SK-N-SH treated with all-trans-retinoic acid at 6 μM for 48 hours (cell line): ENCODE measurements at regions not wholly inside any gene's neighbourhood (a gene's known extent, or its start where the extent isn't known, plus 50 kb on each side); places are given as distances from the start of the nearest gene placed in this dataset.

Experiments used
- ATAC-seq: fragments of 200-7000 bp; cut with Tn5 transposase; 3 replicates; pipeline ENCODE4 v1.9.1; 2020; ENCODE audit warnings: mild to moderate bottlenecking, moderate library complexity
- ARNTL ChIP-seq: fragments of 450-650 bp; formaldehyde crosslinking; IDR thresholded peaks from 2 replicates; pipeline ENCODE4 v1.5.0; 2020; ENCODE audit warnings: low read depth, mild to moderate bottlenecking, moderate library complexity, borderline replicate concordance
- CSDC2 ChIP-seq: fragments of 250-450 bp; sonication (Bioruptor Pico); IDR thresholded peaks from 2 replicates; pipeline ENCODE4 v1.5.0; 2020; ENCODE audit warnings: mild to moderate bottlenecking, moderate library complexity
- ESRRG ChIP-seq: fragments of 250-450 bp; sonication (Bioruptor Pico); IDR thresholded peaks from 2 replicates; pipeline ENCODE4 v1.6.1; 2021; ENCODE audit warnings: mild to moderate bottlenecking
- GLIS3 ChIP-seq: fragments of 250-450 bp; sonication (Bioruptor Pico); IDR thresholded peaks from 2 replicates; pipeline ENCODE4 v1.5.0; 2020; ENCODE audit warnings: mild to moderate bottlenecking, moderate library complexity
- ISL1 ChIP-seq: fragments of 250-450 bp; sonication (Bioruptor Pico); IDR thresholded peaks from 2 replicates; pipeline ENCODE4 v2.1.2; 2022; ENCODE audit warnings: mild to moderate bottlenecking, moderate library complexity
- OSR1 ChIP-seq: fragments of 250-450 bp; sonication (Bioruptor Pico); IDR thresholded peaks from 2 replicates; pipeline ENCODE4 v1.8.0; 2022; ENCODE audit warnings: moderate library complexity, mild to moderate bottlenecking, inconsistent platforms
- PPARA ChIP-seq: fragments of 250-450 bp; sonication (Bioruptor Pico); IDR thresholded peaks from 2 replicates; pipeline ENCODE4 v1.5.0; 2020; ENCODE audit warnings: mild to moderate bottlenecking, borderline replicate concordance
- RARB ChIP-seq: fragments of 250-450 bp; sonication (Bioruptor Pico); IDR thresholded peaks from 2 replicates; pipeline ENCODE4 v1.8.0; 2021; ENCODE audit warnings: mild to moderate bottlenecking, moderate library complexity
- SNAI2 ChIP-seq: fragments of 250-450 bp; sonication (Bioruptor Pico); IDR thresholded peaks from 2 replicates; pipeline ENCODE4 v1.5.0; 2020; ENCODE audit warnings: mild to moderate bottlenecking, moderate library complexity
- TOX ChIP-seq: fragments of 250-450 bp; sonication (Bioruptor Pico); IDR thresholded peaks from 2 replicates; pipeline ENCODE4 v1.8.0; 2021; ENCODE audit warnings: mild to moderate bottlenecking, moderate library complexity, borderline replicate concordance
- ZC3H10 ChIP-seq: fragments of 250-450 bp; sonication (Bioruptor Pico); IDR thresholded peaks from 2 replicates; pipeline ENCODE4 v1.5.1; 2021; ENCODE audit warnings: mild to moderate bottlenecking, moderate library complexity
- ZFP3 ChIP-seq: fragments of 250-450 bp; sonication (Bioruptor Pico); IDR thresholded peaks from 2 replicates; pipeline ENCODE4 v1.5.0; 2020; ENCODE audit warnings: mild to moderate bottlenecking, moderate library complexity
- ZFP30 ChIP-seq: fragments of 450-650 bp; formaldehyde crosslinking; IDR thresholded peaks from 2 replicates; pipeline ENCODE4 v1.5.0; 2022; ENCODE audit warnings: mild to moderate bottlenecking, moderate library complexity
- ZNF565 ChIP-seq: fragments of 450-650 bp; formaldehyde crosslinking; conservative IDR thresholded peaks from 2 replicates; pipeline ENCODE4 v1.5.0; 2020; ENCODE audit warnings: low read depth, mild to moderate bottlenecking, moderate library complexity
- ZNF70 ChIP-seq: fragments of 450-650 bp; formaldehyde crosslinking; IDR thresholded peaks from 2 replicates; pipeline ENCODE4 v1.5.0; 2020; ENCODE audit warnings: mild to moderate bottlenecking, moderate library complexity
- TF ChIP-seq, protein P1 (sequence below): fragments of 250-450 bp; sonication (Bioruptor Pico); IDR thresholded peaks from 2 replicates; pipeline ENCODE4 v1.8.0; 2020; ENCODE audit warnings: mild to moderate bottlenecking, moderate library complexity, borderline replicate concordance
- TF ChIP-seq, protein P2 (sequence below): fragments of 250-450 bp; sonication (Bioruptor Pico); IDR thresholded peaks from 2 replicates; pipeline ENCODE4 v1.5.0; 2020; ENCODE audit warnings: mild to moderate bottlenecking, moderate library complexity
- TF ChIP-seq, protein P3 (sequence below): fragments of 250-450 bp; sonication (Bioruptor Pico); IDR thresholded peaks from 2 replicates; pipeline ENCODE4 v1.5.1; 2020; ENCODE audit warnings: low read depth, mild to moderate bottlenecking, moderate library complexity
- TF ChIP-seq, protein P4 (sequence below): fragments of 250-450 bp; sonication (Bioruptor Pico); IDR thresholded peaks from 2 replicates; pipeline ENCODE4 v1.8.0; 2021; ENCODE audit warnings: low read depth, mild to moderate bottlenecking, moderate library complexity, borderline replicate concordance
- TF ChIP-seq, protein P5 (sequence below): fragments of 250-450 bp; sonication (Bioruptor Pico); IDR thresholded peaks from 2 replicates; pipeline ENCODE4 v1.5.1; 2021; ENCODE audit warnings: mild to moderate bottlenecking, moderate library complexity

DNA sequence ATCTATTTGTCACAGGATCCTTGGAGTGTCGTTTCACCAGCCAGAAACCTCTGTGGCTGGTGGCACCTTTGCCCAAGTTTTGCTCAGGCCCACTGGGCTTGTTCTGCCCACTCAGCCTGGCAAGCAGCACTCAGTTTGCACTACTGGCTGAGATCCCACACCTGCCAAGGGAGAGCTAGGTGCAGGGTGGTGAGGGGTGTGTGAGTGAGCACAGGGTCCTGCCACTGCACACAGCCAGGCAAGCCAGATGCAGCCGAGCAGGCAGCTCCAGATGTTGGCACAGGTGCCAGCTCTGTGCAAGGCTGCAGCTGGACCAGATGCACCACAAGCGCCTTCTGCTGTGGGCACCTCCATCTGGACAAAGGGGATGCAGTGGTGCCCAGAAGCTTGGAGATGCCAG, 281.7 kb upstream of the UBE2E3 start:
- ATAC-seq, result no peak
- TF ChIP-seq, protein P1, sequence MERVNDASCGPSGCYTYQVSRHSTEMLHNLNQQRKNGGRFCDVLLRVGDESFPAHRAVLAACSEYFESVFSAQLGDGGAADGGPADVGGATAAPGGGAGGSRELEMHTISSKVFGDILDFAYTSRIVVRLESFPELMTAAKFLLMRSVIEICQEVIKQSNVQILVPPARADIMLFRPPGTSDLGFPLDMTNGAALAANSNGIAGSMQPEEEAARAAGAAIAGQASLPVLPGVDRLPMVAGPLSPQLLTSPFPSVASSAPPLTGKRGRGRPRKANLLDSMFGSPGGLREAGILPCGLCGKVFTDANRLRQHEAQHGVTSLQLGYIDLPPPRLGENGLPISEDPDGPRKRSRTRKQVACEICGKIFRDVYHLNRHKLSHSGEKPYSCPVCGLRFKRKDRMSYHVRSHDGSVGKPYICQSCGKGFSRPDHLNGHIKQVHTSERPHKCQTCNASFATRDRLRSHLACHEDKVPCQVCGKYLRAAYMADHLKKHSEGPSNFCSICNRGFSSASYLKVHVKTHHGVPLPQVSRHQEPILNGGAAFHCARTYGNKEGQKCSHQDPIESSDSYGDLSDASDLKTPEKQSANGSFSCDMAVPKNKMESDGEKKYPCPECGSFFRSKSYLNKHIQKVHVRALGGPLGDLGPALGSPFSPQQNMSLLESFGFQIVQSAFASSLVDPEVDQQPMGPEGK (CRISPR knock-in tag), result no peak
- TF ChIP-seq, protein P2, sequence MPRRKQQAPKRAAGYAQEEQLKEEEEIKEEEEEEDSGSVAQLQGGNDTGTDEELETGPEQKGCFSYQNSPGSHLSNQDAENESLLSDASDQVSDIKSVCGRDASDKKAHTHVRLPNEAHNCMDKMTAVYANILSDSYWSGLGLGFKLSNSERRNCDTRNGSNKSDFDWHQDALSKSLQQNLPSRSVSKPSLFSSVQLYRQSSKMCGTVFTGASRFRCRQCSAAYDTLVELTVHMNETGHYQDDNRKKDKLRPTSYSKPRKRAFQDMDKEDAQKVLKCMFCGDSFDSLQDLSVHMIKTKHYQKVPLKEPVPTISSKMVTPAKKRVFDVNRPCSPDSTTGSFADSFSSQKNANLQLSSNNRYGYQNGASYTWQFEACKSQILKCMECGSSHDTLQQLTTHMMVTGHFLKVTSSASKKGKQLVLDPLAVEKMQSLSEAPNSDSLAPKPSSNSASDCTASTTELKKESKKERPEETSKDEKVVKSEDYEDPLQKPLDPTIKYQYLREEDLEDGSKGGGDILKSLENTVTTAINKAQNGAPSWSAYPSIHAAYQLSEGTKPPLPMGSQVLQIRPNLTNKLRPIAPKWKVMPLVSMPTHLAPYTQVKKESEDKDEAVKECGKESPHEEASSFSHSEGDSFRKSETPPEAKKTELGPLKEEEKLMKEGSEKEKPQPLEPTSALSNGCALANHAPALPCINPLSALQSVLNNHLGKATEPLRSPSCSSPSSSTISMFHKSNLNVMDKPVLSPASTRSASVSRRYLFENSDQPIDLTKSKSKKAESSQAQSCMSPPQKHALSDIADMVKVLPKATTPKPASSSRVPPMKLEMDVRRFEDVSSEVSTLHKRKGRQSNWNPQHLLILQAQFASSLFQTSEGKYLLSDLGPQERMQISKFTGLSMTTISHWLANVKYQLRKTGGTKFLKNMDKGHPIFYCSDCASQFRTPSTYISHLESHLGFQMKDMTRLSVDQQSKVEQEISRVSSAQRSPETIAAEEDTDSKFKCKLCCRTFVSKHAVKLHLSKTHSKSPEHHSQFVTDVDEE (CRISPR knock-in tag), result no peak
- TF ChIP-seq, protein P3, sequence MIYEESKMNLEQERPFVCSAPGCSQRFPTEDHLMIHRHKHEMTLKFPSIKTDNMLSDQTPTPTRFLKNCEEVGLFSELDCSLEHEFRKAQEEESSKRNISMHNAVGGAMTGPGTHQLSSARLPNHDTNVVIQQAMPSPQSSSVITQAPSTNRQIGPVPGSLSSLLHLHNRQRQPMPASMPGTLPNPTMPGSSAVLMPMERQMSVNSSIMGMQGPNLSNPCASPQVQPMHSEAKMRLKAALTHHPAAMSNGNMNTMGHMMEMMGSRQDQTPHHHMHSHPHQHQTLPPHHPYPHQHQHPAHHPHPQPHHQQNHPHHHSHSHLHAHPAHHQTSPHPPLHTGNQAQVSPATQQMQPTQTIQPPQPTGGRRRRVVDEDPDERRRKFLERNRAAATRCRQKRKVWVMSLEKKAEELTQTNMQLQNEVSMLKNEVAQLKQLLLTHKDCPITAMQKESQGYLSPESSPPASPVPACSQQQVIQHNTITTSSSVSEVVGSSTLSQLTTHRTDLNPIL (CRISPR knock-in tag), result no peak
- TF ChIP-seq GLIS3 (CRISPR knock-in tag) (no peak), ESRRG (CRISPR knock-in tag) (no peak), ZC3H10 (no peak), ZFP3 (CRISPR knock-in tag) (no peak), ARNTL (no peak), TOX (no peak), OSR1 (no peak)

DNA sequence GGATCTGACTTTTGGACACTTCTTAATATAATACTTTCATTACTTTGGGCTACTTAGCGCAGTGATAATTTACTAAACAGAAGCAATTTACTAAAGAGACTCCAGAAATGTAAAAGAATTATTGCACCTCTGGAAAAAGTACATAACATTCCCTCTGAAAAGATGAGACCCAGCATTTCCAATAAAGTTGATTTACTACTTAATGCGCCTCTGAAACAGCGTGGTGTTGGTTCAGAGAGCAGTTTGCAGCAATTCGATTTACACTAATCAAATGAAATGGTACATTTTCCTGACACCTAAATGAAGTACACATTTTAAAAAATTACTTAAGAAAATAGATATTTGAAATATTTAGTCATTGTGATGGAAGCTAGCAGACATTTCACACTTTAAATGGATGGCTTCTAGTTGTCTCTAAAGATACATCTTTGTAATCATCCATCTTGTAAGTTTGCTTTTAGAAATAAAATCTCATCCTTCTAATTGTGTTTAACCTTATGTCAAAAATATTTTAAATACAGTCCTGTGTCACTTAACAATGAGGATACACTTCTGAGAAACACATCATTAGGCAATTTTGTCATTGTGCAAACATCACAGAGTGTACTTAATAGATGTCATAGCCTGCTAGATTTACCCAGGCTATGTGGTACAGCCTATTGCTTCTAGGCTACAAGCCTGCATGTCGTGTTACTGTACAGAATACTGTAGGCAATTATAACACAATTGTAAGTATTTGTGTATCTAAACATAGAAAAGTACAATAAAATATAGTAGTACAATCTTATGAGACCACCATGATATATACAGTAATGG, 284.6 kb upstream of the UBE2E3 start:
- TF ChIP-seq RARB (CRISPR knock-in tag) (no peak), TOX (no peak), OSR1 (no peak), ZNF70 (no peak), ISL1 (no peak), PPARA (no peak), SNAI2 (no peak), ZNF565 (CRISPR knock-in tag) (no peak), ZFP30 (CRISPR knock-in tag) (no peak), ESRRG (CRISPR knock-in tag) (no peak), ZFP3 (CRISPR knock-in tag) (no peak), CSDC2 (CRISPR knock-in tag) (no peak), ZC3H10 (no peak)
- TF ChIP-seq, protein P2 (CRISPR knock-in tag), result no peak
- TF ChIP-seq, protein P4, sequence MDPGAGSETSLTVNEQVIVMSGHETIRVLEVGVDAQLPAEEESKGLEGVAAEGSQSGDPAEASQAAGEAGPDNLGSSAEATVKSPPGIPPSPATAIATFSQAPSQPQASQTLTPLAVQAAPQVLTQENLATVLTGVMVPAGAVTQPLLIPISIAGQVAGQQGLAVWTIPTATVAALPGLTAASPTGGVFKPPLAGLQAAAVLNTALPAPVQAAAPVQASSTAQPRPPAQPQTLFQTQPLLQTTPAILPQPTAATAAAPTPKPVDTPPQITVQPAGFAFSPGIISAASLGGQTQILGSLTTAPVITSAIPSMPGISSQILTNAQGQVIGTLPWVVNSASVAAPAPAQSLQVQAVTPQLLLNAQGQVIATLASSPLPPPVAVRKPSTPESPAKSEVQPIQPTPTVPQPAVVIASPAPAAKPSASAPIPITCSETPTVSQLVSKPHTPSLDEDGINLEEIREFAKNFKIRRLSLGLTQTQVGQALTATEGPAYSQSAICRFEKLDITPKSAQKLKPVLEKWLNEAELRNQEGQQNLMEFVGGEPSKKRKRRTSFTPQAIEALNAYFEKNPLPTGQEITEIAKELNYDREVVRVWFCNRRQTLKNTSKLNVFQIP (CRISPR knock-in tag), result no peak
- TF ChIP-seq, protein P5, sequence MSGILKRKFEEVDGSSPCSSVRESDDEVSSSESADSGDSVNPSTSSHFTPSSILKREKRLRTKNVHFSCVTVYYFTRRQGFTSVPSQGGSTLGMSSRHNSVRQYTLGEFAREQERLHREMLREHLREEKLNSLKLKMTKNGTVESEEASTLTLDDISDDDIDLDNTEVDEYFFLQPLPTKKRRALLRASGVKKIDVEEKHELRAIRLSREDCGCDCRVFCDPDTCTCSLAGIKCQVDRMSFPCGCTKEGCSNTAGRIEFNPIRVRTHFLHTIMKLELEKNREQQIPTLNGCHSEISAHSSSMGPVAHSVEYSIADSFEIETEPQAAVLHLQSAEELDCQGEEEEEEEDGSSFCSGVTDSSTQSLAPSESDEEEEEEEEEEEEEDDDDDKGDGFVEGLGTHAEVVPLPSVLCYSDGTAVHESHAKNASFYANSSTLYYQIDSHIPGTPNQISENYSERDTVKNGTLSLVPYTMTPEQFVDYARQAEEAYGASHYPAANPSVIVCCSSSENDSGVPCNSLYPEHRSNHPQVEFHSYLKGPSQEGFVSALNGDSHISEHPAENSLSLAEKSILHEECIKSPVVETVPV (CRISPR knock-in tag), result no peak

More for the DNA sequence above, 284.6 kb upstream of the UBE2E3 start:
- ATAC-seq, result no peak
